Activated T-cell treated with anti-CD3 and anti-CD28 coated beads, Interleukin-2, amount 50 U/mL, for 72 hours (primary cell): ENCODE measurements at regions not wholly inside any gene's neighbourhood (a gene's known extent, or its start where the extent isn't known, plus 50 kb on each side); places are given as distances from the start of the nearest gene placed in this dataset.

Source experiments
- ATAC-seq, 2 donors: fragments of 150-1000 bp; cut with Tn5 transposase; replicated peaks in 1 of 2; 2 replicates each; pipeline ENCODE4 v1.10.0; 2021; ENCODE audit warnings: moderate library complexity in 2 of 2, mild to moderate bottlenecking in 1 of 2
- DNase-seq, 2 donors: peaks; one replicate each; pipeline ENCODE4 v3.0.0; 2021 to 2022; ENCODE audit warnings: mixed read lengths in 1 of 2
- H3K27ac Mint-ChIP-seq: one replicate; pipeline ENCODE4 v1.8.0; 2022; ENCODE audit warnings: mild to moderate bottlenecking, moderate library complexity, mixed read lengths
- H3K27me3 Mint-ChIP-seq: one replicate; pipeline ENCODE4 v1.8.0; 2022; ENCODE audit warnings: low read depth, mixed read lengths
- H3K36me3 Mint-ChIP-seq, 2 donors: one replicate each; pipeline ENCODE4 v1.8.0; 2022; ENCODE audit warnings: mixed read lengths in 2 of 2, mild to moderate bottlenecking in 1 of 2; ENCODE audit not compliant: insufficient read depth in 2 of 2
- H3K4me1 Mint-ChIP-seq: one replicate; pipeline ENCODE4 v1.8.0; 2022; ENCODE audit warnings: low read depth, mixed read lengths
- H3K4me3 Mint-ChIP-seq, 2 donors: one replicate each; pipeline ENCODE4 v1.8.0; 2022; ENCODE audit warnings: mild to moderate bottlenecking in 2 of 2, mixed read lengths in 2 of 2, moderate library complexity in 2 of 2
- H3K9me3 Mint-ChIP-seq, 2 donors: one replicate each; pipeline ENCODE4 v1.8.0; 2022; ENCODE audit warnings: mixed read lengths in 2 of 2

DNA sequence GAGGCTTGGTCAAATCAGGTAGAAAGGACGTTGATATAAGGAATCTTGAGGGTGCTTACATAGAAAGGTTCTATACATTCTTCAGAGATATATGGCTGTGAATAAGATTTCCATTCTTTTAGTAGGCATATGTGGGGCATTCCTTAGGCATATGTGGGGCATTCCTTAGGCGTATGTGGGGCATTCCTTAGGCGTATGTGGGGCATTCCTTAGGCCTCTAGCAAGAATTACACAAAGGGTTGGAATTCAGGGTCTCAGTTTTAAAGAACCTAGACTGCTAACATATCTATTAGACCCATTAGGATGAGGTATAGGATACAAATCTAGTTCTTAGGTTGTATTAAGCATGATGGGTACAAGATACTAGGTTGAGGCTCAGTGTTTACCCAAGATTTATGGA is 607.8 kb downstream of the SI start:
- Mint-ChIP-seq H3K27ac (no peak overlapping the region), H3K4me1 (no peaks in the 10 kb centered on the region), H3K36me3 (no peaks in the 10 kb centered on the region), H3K4me3 (no peak overlapping the region), H3K9me3 (peaks cover 2 to 5% of the 10 kb centered on the region in 2 donors), H3K27me3 (no peaks in the 10 kb centered on the region)
- no peak for DNase-seq
- ATAC-seq: no peak

DNA sequence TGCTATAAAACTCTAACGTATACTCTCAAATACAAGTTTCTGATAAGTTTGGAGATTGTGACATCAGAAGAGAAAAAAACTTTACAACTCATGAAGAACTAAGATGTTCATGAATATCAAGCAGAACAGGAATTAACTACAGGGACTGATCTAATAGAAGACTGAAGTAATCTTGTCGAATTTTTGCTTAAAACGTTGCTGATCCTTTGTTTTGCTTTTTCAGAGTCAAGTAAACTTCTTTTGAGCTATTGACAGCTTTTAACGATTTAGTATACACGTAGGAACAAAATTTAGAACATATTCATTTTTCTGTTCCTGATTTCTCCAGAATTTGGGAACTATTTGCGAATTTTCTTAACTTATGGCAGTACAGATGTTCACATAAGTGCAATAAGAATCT is 610.2 kb downstream of the SI start:
- H3K4me3 Mint-ChIP-seq: no peak overlapping the region
- ATAC-seq (no peak), DNase-seq (no peak)
- H3K36me3 Mint-ChIP-seq: no peaks in the 10 kb centered on the region
- no peaks in the 10 kb centered on the region for H3K27me3 Mint-ChIP-seq
- peaks cover 2 to 8% of the 10 kb centered on the region in 2 donors for H3K9me3 Mint-ChIP-seq
- no peaks in the 10 kb centered on the region for H3K4me1 Mint-ChIP-seq
- no peak overlapping the region for H3K27ac Mint-ChIP-seq

DNA sequence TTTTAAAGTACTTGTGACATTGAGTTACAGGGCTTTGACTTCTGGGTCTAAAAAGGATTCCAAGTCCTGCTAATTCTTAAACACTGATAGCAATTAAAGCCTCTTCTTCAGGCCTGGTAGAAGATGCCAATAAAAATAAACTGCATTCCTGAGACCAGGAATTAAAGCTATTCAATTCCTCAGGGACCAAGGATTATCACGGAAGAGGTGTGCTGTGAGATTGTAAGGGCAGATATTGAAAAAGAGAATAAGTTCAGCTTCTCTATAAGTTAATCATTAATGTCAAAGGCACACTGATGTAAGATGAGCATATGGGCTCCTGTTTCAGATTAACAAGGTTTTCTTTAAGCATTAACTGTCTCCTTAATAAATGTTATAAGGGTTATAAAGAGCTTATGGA is 611.3 kb downstream of the SI start:
- no peak for ATAC-seq
- Mint-ChIP-seq H3K27me3 (no peaks in the 10 kb centered on the region), H3K4me1 (no peaks in the 10 kb centered on the region), H3K4me3 (no peak overlapping the region), H3K36me3 (no peaks in the 10 kb centered on the region), H3K27ac (no peak overlapping the region), H3K9me3 (peaks cover 2 to 8% of the 10 kb centered on the region in 2 donors)
- DNase-seq: no peak

DNA sequence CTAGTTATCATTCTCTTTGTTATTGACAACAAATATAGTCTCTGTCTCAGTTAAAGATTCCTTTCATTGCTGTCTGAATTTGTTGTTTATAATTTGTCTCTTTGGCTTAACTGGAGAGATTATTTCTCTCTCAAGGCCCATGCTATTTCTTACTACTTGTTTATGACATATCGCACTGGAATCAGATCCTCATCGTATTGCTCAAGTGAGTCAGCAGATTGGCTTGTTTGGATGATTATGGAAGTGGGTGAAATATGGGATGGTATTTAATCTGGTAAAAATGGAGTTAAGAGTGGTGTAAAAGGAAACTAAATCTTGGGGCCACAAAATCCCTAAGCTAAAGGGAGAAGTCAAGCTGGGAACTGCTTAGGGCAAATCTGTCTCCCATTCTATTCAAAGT is 613.1 kb downstream of the SI start:
- ATAC-seq (no peak), DNase-seq (no peak)
- Mint-ChIP-seq H3K27ac (no peak overlapping the region), H3K4me3 (no peak overlapping the region), H3K9me3 (peaks cover 3 to 10% of the 10 kb centered on the region in 2 donors), H3K27me3 (no peaks in the 10 kb centered on the region), H3K36me3 (no peaks in the 10 kb centered on the region), H3K4me1 (no peaks in the 10 kb centered on the region)

DNA sequence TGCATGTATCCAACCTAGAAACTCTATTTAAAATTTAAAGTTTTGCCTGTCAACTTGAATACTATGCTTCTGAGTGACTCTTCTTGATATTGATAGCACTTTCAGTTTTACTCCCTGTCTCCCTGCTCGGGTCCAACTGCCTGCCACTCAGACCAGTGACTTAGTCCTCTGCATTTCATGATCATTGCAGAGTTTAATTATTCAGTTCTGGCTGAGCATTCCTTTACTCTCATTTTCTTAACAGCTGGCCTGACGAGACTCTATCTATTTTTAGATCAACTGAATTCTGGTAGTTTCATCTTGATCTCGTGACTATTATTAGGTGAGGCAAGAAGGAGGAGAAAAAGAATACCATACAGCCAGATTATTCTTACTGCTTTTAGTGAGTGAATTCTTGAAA is 617.4 kb downstream of the SI start:
- no peaks in the 10 kb centered on the region for H3K36me3 Mint-ChIP-seq
- no peaks in the 10 kb centered on the region for H3K4me1 Mint-ChIP-seq
- H3K4me3 Mint-ChIP-seq: no peak overlapping the region
- DNase-seq (no peak), ATAC-seq (no peak)
- peaks cover 5 to 9% of the 10 kb centered on the region in 2 donors for H3K9me3 Mint-ChIP-seq
- H3K27me3 Mint-ChIP-seq: no peaks in the 10 kb centered on the region
- H3K27ac Mint-ChIP-seq: no peak overlapping the region

DNA sequence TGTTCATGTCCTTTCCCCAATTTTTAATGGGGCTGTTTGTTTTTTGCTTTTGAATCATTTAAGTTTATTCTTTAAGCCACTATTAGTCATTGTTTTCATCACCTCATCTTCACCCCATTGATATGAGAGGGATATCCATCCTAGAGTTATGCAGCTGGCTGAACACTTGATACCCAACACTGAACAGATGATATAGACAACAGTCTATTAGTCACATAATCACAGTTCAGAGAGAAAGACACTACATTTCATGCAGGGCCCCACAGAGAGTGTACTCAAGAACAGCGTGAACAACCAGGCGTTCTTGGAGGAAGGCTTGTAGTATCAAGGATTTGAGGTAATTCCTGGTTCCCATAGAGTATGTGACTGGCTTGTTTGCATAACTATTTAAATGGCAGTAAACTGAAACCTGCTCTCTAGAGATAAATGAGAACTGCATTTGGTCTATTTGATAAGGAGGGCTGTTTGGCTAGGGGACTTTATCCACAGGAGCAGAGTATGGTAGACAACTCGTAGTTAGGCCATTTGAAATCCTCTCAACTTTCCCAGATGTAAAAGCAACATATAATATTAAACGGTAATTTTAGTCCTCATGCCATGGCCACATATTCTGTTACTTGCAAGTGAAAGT is 618.7 kb downstream of the SI start:
- no peak for DNase-seq
- Mint-ChIP-seq H3K36me3 (no peaks in the 10 kb centered on the region), H3K27ac (no peak overlapping the region), H3K4me1 (no peaks in the 10 kb centered on the region), H3K27me3 (no peaks in the 10 kb centered on the region), H3K9me3 (peaks cover 6 to 7% of the 10 kb centered on the region in 2 donors), H3K4me3 (no peak overlapping the region)
- no peak for ATAC-seq

DNA sequence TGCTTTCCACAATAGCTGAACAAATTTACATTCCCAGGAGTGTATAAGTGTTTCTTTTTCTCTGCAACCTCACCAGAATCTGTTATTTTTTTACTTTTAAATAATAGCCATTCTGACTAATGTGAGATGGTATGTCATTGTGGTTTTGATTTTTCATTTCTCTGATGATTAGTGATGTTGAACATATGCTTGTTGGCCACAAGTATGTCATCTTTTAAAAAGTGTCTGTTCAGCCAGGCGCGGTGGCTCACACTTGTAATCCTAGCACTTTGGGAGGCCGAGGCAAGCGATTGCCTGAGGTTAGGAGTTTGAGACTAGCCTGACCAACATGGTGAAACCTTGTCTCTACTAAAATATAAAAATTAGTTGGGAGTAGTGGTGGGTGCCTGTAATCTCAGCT is 619.3 kb downstream of the SI start:
- Mint-ChIP-seq H3K9me3 (peaks cover 8 to 9% of the 10 kb centered on the region in 2 donors), H3K27ac (no peak overlapping the region), H3K4me3 (no peak overlapping the region), H3K27me3 (no peaks in the 10 kb centered on the region), H3K4me1 (no peaks in the 10 kb centered on the region), H3K36me3 (no peaks in the 10 kb centered on the region)
- DNase-seq: no peak
- ATAC-seq: no peak

DNA sequence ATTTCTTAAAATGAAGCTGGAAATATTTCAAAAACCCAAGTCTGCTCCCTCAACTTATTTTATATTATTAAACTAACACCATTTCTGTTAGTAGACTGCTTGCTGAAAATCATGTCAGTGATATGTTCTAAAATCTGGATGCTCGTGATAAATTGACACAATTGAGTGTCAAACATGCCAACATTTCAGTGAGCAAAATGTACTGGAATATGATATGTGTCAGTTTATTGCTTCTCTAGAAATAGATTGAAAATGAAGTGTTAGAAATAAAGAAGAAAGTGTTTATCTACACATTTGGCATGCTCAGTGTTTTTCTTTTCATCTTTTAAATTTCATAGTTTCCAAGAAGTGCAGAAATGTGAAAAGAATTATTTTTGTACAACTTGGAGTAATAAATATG is 624.6 kb downstream of the SI start:
- Mint-ChIP-seq H3K36me3 (no peaks in the 10 kb centered on the region), H3K9me3 (peaks cover 8% of the 10 kb centered on the region in 2 donors), H3K27ac (no peak overlapping the region), H3K4me3 (no peak overlapping the region), H3K4me1 (no peaks in the 10 kb centered on the region), H3K27me3 (no peaks in the 10 kb centered on the region)
- no peak for DNase-seq
- no peak for ATAC-seq

DNA sequence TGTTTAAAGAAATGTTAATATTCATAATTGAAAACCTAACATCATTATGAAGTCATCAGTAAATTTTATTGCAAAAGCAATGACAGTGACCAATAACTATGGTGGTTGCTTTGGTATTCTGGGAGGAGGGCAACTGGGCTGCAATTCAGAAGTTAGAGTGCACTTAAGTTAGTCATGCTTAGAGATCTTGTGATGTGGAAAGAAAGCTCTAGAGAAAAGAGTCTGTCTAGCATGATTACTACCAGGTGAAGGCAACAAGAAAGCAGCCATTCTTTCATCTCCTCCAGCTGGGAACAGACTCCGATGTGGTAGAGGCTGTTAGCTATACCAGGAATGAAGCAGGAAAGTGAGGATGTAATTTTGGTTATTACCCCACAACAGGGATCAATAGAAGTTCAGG is 625.6 kb downstream of the SI start:
- H3K27ac Mint-ChIP-seq: no peak overlapping the region
- H3K4me1 Mint-ChIP-seq: no peaks in the 10 kb centered on the region
- no peak overlapping the region for H3K4me3 Mint-ChIP-seq
- no peaks in the 10 kb centered on the region for H3K36me3 Mint-ChIP-seq
- H3K27me3 Mint-ChIP-seq: no peaks in the 10 kb centered on the region
- H3K9me3 Mint-ChIP-seq: peaks cover 11% of the 10 kb centered on the region in 2 donors
- DNase-seq (no peak), ATAC-seq (no peak)

DNA sequence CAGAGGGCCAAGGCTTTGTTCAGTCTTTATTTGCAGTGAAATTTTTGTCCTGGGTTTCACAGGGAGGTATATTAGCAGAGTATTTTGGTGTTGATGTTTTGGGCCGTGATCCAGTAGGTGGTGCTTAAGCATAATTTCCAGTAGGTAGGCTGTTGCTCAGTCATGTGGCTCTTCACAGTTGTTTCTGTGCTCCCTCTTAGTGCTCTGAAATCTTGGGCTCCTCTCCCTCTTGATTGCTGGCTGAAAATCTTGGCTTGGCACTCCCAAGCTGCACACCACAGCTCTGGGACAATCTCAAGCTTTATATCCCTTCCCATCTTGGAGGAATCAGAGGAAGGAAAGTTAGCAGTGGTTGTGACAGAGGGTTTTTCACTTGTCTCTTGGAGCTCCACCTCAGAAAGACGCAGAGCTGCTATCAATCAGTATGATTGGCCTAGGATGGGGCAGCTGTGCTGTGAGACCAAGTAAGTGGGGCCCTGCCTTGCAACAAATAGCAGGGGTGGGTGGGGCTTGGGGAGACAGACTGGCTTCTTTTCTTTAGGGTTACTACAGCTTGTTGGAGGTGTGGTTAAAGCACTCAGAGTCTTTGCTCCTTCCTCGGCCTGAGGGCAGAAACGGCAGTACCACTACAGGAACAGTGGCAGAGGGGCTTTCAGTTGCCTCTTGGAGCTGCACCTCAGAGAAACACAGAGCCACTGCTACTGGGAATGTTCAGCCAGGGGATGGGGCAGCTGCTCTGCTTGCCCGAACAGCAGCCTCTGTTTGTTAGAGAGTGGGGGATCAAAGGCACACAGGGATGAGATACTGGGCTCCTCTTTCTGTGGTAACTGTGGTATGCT is 627.0 kb downstream of the SI start:
- Mint-ChIP-seq H3K4me1 (no peaks in the 10 kb centered on the region), H3K4me3 (no peak overlapping the region), H3K9me3 (peaks cover 17 to 20% of the 10 kb centered on the region in 2 donors), H3K36me3 (no peaks in the 10 kb centered on the region), H3K27me3 (no peaks in the 10 kb centered on the region), H3K27ac (no peak overlapping the region)
- DNase-seq (no peak), ATAC-seq (no peak)

DNA sequence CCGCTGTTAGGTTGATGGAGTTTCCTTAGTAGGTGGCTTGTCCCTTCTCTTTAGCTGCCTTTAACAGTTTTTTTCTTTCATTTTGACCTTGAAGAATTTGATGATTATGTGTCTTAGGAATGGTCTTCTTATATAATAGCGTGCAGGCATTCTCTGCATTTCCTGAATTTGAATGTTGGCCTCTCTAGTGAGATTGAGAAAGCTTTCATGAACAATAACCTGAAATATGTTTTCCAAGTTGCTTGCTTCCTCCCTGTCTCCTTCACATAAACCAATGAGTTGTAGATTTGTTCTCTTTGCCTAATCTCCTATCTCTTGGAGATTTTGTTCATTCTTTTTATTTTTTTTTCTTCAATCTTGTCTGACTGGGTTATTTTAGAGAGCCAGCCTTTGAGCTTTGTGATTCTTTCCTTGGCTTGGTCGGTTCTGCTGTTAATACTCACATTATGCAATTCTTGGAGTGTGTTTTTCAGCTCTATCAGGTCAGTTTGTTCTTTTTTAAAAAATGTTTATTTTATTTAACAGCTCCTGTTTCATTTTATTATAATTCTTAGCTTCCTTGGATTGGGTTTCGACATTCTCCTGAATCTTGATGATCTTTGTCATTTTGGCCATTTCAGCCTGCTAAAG is 627.9 kb downstream of the SI start:
- Mint-ChIP-seq H3K27me3 (no peaks in the 10 kb centered on the region), H3K36me3 (no peaks in the 10 kb centered on the region), H3K4me3 (no peak overlapping the region), H3K27ac (no peak overlapping the region), H3K4me1 (no peaks in the 10 kb centered on the region), H3K9me3 (peaks cover 19 to 22% of the 10 kb centered on the region in 2 donors)
- ATAC-seq (no peak), DNase-seq (no peak)

DNA sequence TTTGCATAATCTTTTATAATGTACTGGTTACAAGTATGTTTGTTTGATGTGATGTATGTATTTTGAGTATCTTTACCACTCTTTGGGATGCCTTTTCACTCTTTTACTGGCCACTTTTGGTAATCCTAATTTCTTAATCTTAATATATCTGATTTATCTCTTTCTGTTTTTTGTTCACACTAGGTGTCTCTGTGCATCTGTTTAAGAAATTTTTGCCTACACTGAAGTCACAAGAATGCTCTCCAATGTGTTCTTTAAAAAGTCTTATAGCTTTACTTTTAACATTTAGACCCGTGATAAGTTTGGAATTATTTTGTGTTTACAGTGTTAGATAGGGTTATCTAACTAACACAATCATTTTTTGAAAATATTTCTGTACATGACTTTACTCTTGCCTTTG is 659.1 kb downstream of the SI start:
- Mint-ChIP-seq H3K4me1 (no peaks in the 10 kb centered on the region), H3K9me3 (peaks cover 3 to 6% of the 10 kb centered on the region in 2 donors), H3K27me3 (no peaks in the 10 kb centered on the region), H3K36me3 (no peaks in the 10 kb centered on the region), H3K4me3 (no peak overlapping the region), H3K27ac (no peak overlapping the region)
- no peak for DNase-seq
- no peak for ATAC-seq

DNA sequence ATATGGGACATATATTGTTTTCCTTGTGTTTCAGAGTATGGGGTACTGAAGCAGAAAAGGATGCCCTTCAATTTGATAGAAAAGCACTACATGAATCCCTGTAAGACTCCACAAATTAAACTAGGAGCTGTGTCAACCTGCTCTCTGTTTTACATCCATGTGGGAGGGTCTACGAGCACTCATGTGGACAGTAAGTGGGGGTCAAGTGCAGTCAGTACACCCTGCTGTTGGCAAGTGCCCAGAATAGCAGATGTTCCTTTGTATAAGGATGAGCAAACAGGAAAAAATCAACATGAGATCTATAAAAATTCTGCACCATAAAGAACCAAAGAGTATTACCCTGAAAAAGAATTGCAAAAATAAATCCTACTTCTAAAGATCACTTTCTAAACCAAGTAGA is 659.9 kb downstream of the SI start:
- no peak overlapping the region for H3K4me3 Mint-ChIP-seq
- no peak overlapping the region for H3K27ac Mint-ChIP-seq
- H3K27me3 Mint-ChIP-seq: no peaks in the 10 kb centered on the region
- DNase-seq (no peak), ATAC-seq (no peak)
- no peaks in the 10 kb centered on the region for H3K4me1 Mint-ChIP-seq
- peaks cover 3 to 4% of the 10 kb centered on the region in 2 donors for H3K9me3 Mint-ChIP-seq
- H3K36me3 Mint-ChIP-seq: no peaks in the 10 kb centered on the region
